Neuron (in vitro differentiated cells): ENCODE measurements at regions not wholly inside any gene's neighbourhood (a gene's known extent, or its start where the extent isn't known, plus 50 kb on each side); places are given as distances from the start of the nearest gene placed in this dataset.

Experiments used
- H2AFZ ChIP-seq: one replicate; pipeline ENCODE4 v1.6.1; 2013; ENCODE audit warnings: low read depth, mild to moderate bottlenecking, inconsistent platforms, low read length, moderate library complexity
- H3K27me3 ChIP-seq: one replicate; pipeline ENCODE4 v1.6.1; 2013; ENCODE audit warnings: low read length; ENCODE audit not compliant: insufficient read depth
- H3K36me3 ChIP-seq: one replicate; pipeline ENCODE4 v1.6.1; 2013; ENCODE audit warnings: low read length; ENCODE audit not compliant: insufficient read depth
- H3K4me1 ChIP-seq: one replicate; pipeline ENCODE4 v1.6.1; 2013; ENCODE audit warnings: low read length; ENCODE audit not compliant: insufficient read depth
- H3K4me3 ChIP-seq: 2 replicates; pipeline ENCODE4 v1.5.1; 2013; ENCODE audit warnings: mild to moderate bottlenecking, low read length, moderate library complexity
- H3K9me3 ChIP-seq: one replicate; pipeline ENCODE4 v1.6.1; 2013; ENCODE audit warnings: low read length

DNA sequence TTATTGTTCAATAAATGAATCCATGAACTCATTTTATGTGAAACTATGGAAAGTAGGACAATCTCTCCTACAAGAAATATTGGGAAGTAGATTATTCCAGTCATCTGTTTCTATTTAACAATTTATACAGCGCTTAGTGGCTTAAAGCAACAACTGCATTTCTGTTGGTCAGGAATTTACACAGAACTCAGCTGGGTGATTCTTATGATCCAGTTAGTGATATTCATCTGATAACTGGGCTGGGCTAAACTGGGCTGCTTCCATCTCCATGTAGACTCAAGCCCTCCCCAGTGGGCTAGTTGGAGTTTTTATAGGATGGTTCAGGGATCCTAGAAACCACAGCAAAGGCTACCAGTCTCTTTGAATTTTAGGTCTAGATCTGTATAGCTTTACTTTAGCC, 497.9 kb upstream of the NEGR1 start:
- Histone ChIP-seq H3K9me3 (no peaks in the 10 kb centered on the region), H2AFZ (no peak overlapping the region), H3K36me3 (no peaks in the 10 kb centered on the region), H3K27me3 (no peaks in the 10 kb centered on the region), H3K4me1 (no peaks in the 10 kb centered on the region), H3K4me3 (no peak overlapping the region)

DNA sequence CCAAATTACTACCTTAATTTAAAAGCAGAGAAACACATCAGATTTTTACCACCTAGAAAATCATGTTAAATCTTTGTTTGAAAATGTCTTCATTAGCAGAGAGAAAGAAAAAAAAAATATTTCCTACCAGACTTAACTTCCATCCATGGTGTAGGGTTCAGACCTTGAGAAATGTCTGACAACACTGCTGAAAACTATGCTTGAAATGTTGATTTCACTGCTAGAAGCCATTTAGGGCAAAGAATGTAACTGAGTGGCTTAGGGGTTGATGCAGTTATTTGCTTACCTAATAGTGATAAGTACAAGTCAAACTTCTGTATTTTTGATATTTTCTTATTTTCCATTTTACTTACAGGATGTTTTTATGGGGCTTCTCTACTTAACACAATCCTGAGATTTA, 495.6 kb upstream of the NEGR1 start:
- Histone ChIP-seq H3K27me3 (no peaks in the 10 kb centered on the region), H2AFZ (no peak overlapping the region), H3K9me3 (no peaks in the 10 kb centered on the region), H3K36me3 (no peaks in the 10 kb centered on the region), H3K4me3 (no peak overlapping the region), H3K4me1 (no peaks in the 10 kb centered on the region)

DNA sequence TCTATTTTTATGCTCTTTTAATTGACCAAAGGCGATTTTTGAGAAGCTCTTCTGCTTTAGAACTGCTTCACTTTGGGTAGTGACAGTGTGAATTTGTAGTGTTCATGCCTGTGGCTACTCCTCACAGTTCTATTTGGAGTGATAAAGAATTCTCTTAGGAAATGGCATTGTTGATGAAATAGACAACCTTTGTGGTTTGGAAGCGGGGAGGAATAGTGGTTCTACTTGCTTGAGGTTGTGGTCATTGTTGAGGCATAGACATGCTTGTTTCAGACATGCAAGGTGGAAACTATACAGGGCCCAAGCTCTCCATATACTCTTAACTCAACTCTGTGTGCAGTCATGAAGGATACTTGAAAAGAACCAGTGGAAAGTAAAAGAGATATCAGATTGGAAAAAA, 481.1 kb upstream of the NEGR1 start:
- no peak overlapping the region for H2AFZ ChIP-seq
- H3K9me3 ChIP-seq, result no peaks in the 10 kb centered on the region
- no peak overlapping the region for H3K4me3 ChIP-seq
- H3K4me1 ChIP-seq, result no peaks in the 10 kb centered on the region
- no peaks in the 10 kb centered on the region for H3K36me3 ChIP-seq
- no peaks in the 10 kb centered on the region for H3K27me3 ChIP-seq

DNA sequence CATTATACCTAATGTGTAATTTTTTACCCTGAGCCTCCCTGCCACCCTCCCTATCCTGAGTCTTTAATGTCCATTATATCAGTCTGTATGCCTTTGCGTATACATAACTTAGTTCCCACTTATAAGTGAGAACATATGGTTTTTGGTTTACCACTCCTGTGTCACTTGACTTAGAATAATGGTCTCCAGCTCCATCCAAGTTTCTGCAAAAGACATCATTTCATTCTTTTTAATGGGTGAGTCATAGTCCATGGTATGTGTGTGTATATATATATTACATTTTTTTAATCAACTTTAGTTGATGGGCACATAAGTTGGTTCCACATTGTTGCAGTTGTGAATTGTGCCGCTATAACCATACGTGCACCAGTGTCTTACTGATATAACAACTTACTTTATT, 477.1 kb upstream of the NEGR1 start:
- Histone ChIP-seq H3K4me1 (no peaks in the 10 kb centered on the region), H2AFZ (no peak overlapping the region), H3K9me3 (no peaks in the 10 kb centered on the region)

DNA sequence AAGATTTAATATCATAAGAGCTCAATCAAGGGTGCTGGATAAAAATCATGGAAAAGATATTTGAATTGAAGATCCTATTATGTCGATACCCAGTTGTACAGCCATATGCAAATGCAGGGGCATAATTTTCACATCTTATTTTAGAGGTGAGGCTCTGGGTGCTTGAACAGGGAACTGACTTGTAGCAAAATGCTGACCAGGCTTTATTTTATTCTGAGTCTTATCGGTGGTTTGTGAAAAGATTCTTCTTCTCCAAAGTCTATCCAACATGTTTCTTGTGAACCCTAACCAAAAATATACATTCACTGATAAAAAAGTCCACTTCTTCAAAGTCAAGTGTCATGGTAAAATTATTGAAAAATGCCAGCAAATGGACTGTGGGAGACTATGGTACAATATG, 475.5 kb upstream of the NEGR1 start:
- H3K4me1 ChIP-seq, result no peaks in the 10 kb centered on the region
- H3K36me3 ChIP-seq, result no peaks in the 10 kb centered on the region
- no peak overlapping the region for H3K4me3 ChIP-seq
- H3K27me3 ChIP-seq, result no peaks in the 10 kb centered on the region
- no peaks in the 10 kb centered on the region for H3K9me3 ChIP-seq
- no peak overlapping the region for H2AFZ ChIP-seq

More for the DNA sequence above, 477.1 kb upstream of the NEGR1 start:
- no peaks in the 10 kb centered on the region for H3K36me3 ChIP-seq
- H3K27me3 ChIP-seq, result no peaks in the 10 kb centered on the region
- H3K4me3 ChIP-seq, result no peak overlapping the region

DNA sequence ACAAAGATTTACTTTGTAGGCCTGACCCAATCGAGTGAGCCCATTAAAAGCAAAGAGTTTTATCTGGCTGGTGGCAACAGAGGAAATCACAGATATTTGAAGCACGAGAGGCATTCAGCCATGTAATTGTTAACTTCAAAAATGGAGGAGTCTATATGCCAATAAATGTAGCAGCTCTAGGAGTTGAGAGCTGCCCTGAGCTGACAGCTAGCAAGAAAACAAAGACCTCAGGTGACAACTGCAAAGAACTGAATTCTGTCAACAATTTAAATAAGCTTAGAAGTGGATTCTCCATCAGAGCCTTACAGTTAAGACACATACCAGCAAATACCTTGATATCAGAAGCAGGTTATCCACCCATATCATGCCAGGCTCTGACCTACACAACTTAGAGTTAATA, 463.1 kb upstream of the NEGR1 start:
- H3K27me3 ChIP-seq, result no peaks in the 10 kb centered on the region
- no peaks in the 10 kb centered on the region for H3K4me1 ChIP-seq

DNA sequence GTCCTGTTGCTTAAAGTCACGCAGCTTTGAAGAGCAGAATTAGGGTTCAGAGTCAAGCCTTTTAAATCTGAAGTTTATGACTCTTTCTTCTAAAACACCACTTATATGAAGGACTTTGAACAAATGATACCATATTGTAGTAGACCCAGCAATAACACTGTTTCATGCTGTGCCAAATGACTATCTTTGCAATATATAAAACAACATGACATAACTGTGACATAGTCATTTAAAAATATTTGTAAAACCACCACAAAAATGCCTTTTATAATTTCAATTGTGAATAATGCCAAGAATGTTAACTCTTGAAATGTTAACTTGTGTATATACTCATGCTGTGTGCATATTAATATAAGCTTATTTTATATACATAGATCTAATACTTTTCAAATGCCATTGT, 452.1 kb upstream of the NEGR1 start:
- no peaks in the 10 kb centered on the region for H3K9me3 ChIP-seq
- H3K4me1 ChIP-seq, result no peaks in the 10 kb centered on the region
- H3K36me3 ChIP-seq, result no peaks in the 10 kb centered on the region
- no peak overlapping the region for H2AFZ ChIP-seq
- H3K4me3 ChIP-seq, result no peak overlapping the region
- no peaks in the 10 kb centered on the region for H3K27me3 ChIP-seq

More for the DNA sequence above, 463.1 kb upstream of the NEGR1 start:
- no peak overlapping the region for H2AFZ ChIP-seq
- H3K36me3 ChIP-seq, result no peaks in the 10 kb centered on the region
- no peak overlapping the region for H3K4me3 ChIP-seq
- H3K9me3 ChIP-seq, result no peaks in the 10 kb centered on the region

DNA sequence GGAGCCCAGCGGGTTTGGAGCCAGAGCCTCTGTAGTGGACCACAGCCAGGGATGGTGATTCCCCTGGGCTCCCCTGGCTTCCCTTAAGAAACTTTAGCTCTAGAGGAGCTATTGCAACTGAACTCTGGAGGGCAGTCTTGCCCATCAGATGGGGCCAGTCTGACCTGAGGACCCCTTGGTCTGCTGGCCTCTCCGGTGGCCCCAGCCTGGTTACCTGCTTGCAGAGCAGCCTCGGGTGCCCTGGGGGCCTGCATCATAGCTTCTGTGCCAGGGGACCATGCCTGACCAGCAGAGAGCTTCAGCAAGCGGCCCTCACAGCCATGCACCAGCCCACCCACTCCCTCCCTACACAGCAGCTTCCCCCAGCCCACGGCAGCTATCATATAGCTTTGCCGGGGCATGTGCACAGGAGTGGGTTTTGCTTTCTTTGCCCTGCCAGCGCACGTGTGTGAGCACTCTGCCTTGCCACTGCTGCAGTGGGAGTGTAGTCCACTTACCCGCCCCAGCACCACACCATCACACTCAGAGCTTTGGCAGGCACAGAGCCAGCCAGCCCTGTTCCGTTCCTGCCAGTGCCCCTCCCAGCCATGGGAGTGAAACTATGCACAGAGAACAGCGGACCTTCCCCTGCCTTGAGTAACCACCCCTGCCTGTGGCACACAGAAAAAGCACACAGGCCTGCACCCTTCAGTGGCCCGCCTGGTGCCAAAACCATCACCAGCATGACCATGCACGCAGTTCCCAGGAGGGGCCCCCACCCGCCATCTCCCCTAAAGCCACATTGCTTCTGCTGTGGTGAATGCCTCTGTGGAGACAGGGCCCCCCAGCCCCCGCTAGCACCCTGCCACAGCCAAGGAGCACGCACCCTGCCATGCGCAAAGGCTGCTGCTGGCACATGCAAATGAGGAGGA, 442.9 kb upstream of the NEGR1 start:
- Histone ChIP-seq H3K4me3 (no peak overlapping the region), H3K27me3 (no peaks in the 10 kb centered on the region), H2AFZ (no peak overlapping the region), H3K9me3 (no peaks in the 10 kb centered on the region), H3K4me1 (no peaks in the 10 kb centered on the region), H3K36me3 (no peaks in the 10 kb centered on the region)

DNA sequence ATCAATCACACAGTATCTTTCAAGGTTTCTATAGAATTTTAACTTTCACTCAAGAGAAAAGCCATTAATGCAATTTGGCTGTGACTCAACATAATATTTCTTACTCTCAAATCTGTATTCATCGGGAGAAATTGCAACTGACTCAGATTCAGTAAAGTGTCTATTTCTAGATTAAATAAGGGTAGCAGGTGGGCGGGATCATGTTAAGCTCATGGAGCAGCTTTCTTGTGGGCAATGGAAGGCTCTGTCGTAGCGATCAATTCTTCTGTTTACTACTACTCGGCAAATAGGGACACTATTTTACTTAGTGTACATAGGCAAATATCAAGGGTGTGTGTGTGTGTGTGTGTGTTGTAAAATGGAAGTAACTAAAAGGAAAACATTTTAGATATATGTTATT, 423.6 kb upstream of the NEGR1 start:
- no peaks in the 10 kb centered on the region for H3K9me3 ChIP-seq
- no peaks in the 10 kb centered on the region for H3K36me3 ChIP-seq
- H3K4me1 ChIP-seq, result no peaks in the 10 kb centered on the region
- H3K27me3 ChIP-seq, result no peaks in the 10 kb centered on the region
- H2AFZ ChIP-seq, result no peak overlapping the region
- no peak overlapping the region for H3K4me3 ChIP-seq

DNA sequence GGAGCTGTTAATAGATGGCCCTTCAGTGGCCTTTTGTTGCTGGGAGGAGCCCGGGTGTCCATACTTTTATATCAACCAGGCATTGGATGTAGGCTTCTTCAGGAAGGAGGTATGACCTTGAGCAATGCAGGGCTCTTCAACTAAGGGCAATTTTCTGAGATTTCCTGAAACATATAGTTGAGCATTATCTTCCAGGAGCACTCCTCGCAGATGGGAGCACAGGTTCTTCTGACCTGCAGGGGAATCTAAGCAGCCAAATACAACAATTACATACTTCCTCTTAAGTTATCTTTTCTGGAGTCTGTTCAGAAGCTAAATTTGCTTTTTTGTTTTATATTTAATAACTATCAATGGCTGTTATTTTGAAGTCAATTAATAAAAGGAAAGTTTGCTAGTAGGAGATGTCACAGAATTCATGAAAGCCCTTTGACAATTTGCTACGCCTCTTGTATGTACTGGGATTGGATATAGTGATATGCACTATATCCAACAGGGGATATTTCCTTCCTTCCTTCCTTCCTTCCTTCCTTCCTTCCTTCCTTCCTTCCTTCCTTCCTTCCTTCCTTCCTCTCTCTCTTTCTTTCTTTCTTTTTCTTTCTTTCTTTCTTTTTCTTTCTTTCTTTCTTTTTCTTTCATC, 422.6 kb upstream of the NEGR1 start:
- no peak overlapping the region for H2AFZ ChIP-seq
- no peaks in the 10 kb centered on the region for H3K27me3 ChIP-seq

DNA sequence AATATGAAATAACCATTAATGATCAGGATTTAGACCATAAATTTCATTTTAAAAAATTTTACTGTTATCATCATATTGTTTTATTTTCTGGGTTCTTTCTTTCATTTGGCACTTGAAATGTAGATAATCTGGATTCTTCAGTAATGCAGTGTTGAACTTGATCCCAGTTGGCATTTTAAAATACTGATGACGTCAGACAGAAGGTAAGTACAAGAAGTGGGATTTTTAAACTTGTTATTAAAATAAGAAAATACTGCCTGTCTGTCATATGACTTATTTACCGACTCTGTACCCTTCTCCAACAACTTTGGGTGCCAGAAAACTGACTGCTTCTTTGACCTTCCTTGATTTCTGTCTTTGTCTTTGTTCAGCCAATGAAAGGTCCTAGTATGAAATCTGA, 415.1 kb upstream of the NEGR1 start:
- Histone ChIP-seq H3K9me3 (peaks cover 2% of the 10 kb centered on the region), H3K4me3 (no peak overlapping the region), H2AFZ (no peak overlapping the region), H3K36me3 (no peaks in the 10 kb centered on the region), H3K4me1 (no peaks in the 10 kb centered on the region), H3K27me3 (no peaks in the 10 kb centered on the region)

More for the DNA sequence above, 422.6 kb upstream of the NEGR1 start:
- Histone ChIP-seq H3K4me1 (no peaks in the 10 kb centered on the region), H3K9me3 (no peaks in the 10 kb centered on the region), H3K36me3 (no peaks in the 10 kb centered on the region), H3K4me3 (no peak overlapping the region)

DNA sequence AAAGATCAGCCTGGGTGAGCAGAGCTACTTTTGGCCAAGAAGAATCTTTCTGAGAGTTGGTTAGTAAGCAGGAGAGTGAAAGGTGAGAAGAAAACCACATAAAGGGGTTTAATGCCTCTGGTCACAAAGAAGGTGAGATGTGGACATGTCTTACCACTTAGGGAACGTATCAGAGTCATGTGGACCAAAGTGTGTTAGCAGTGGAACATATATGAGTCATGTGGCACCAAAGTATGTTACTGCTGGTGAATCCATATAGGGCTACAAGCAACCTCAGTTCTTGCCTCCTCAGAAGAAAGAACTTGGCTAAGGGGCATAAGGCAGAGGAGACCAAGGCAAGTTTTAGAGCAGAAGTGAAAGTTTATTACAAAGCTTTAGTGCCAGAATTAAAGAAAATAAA, 411.6 kb upstream of the NEGR1 start:
- peaks cover 5% of the 10 kb centered on the region for H3K9me3 ChIP-seq
- no peaks in the 10 kb centered on the region for H3K4me1 ChIP-seq
- no peak overlapping the region for H2AFZ ChIP-seq
- no peaks in the 10 kb centered on the region for H3K27me3 ChIP-seq
- no peak overlapping the region for H3K4me3 ChIP-seq
- H3K36me3 ChIP-seq, result no peaks in the 10 kb centered on the region

DNA sequence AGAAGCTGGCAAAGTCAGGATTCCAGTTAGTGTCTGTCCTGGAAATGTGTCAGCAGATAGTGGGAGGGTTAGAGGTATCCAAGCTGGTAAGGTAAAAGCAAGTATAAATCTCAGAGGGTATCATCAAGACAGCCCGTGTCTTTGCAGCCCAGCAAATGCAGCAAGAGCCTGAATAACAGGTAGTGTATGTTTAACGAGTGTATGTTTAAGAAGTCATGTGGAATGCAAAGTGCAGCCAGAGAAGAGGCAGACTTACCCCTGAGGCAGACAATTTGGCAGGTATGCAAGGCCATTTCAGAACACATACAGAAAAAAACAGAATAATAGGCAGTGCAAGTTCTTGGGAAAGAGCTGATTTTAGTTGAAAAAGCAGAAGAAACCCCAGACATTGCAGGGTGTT, 411.0 kb upstream of the NEGR1 start:
- H3K4me1 ChIP-seq, result no peaks in the 10 kb centered on the region
- no peak overlapping the region for H3K4me3 ChIP-seq
- no peak overlapping the region for H2AFZ ChIP-seq
- H3K9me3 ChIP-seq, result peaks cover 5% of the 10 kb centered on the region
- no peaks in the 10 kb centered on the region for H3K27me3 ChIP-seq
- H3K36me3 ChIP-seq, result no peaks in the 10 kb centered on the region
